Neural crest cell (in vitro differentiated cells): ENCODE measurements at regions not wholly inside any gene's neighbourhood (a gene's known extent, or its start where the extent isn't known, plus 50 kb on each side); places are given as distances from the start of the nearest gene placed in this dataset.

Experiments used
- DNase-seq: peaks from one replicate; pipeline ENCODE4 v3.0.0; 2021; ENCODE audit warnings: low read depth, mixed read lengths, low spot score
- H3K27ac Mint-ChIP-seq: one replicate; pipeline ENCODE4 v1.8.0; 2021; ENCODE audit warnings: mild to moderate bottlenecking, mixed read lengths; ENCODE audit not compliant: unreplicated experiment
- H3K27me3 Mint-ChIP-seq: 2 replicates; pipeline ENCODE4 v1.8.0; 2021; ENCODE audit warnings: low read depth, mild to moderate bottlenecking, mixed read lengths
- H3K36me3 Mint-ChIP-seq: 2 replicates; pipeline ENCODE4 v1.8.0; 2021; ENCODE audit warnings: low read depth, mild to moderate bottlenecking, mixed read lengths
- H3K4me1 Mint-ChIP-seq: 2 replicates; pipeline ENCODE4 v1.8.0; 2021; ENCODE audit warnings: mixed read lengths
- H3K4me3 Mint-ChIP-seq: one replicate; pipeline ENCODE4 v1.8.0; 2021; ENCODE audit warnings: mild to moderate bottlenecking, mixed read lengths
- H3K9me3 Mint-ChIP-seq: 2 replicates; pipeline ENCODE4 v1.8.0; 2021; ENCODE audit warnings: mixed read lengths
- TF ChIP-seq, protein P1 (sequence below): fragments of 200-600 bp; sonication (generic); conservative IDR thresholded peaks from 2 replicates; pipeline ENCODE4 v1.5.0; 2021; ENCODE audit warnings: antibody characterized with exemption, mild to moderate bottlenecking

- no peaks in the 10 kb centered on the region for H3K4me1 Mint-ChIP-seq
- H3K27ac Mint-ChIP-seq, result no peak overlapping the region
- H3K4me3 Mint-ChIP-seq, result no peak overlapping the region
- TF ChIP-seq, protein P1, sequence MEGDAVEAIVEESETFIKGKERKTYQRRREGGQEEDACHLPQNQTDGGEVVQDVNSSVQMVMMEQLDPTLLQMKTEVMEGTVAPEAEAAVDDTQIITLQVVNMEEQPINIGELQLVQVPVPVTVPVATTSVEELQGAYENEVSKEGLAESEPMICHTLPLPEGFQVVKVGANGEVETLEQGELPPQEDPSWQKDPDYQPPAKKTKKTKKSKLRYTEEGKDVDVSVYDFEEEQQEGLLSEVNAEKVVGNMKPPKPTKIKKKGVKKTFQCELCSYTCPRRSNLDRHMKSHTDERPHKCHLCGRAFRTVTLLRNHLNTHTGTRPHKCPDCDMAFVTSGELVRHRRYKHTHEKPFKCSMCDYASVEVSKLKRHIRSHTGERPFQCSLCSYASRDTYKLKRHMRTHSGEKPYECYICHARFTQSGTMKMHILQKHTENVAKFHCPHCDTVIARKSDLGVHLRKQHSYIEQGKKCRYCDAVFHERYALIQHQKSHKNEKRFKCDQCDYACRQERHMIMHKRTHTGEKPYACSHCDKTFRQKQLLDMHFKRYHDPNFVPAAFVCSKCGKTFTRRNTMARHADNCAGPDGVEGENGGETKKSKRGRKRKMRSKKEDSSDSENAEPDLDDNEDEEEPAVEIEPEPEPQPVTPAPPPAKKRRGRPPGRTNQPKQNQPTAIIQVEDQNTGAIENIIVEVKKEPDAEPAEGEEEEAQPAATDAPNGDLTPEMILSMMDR, result no peak
- H3K27me3 Mint-ChIP-seq, result no peaks in the 10 kb centered on the region
- H3K36me3 Mint-ChIP-seq, result no peaks in the 10 kb centered on the region
- peaks cover 23% of the 10 kb centered on the region for H3K9me3 Mint-ChIP-seq
- DNase-seq, result no peak
Observed at GRCh38 chr1:238900334-238900865, 486.0 kb upstream of the CHRM3 start.

DNA sequence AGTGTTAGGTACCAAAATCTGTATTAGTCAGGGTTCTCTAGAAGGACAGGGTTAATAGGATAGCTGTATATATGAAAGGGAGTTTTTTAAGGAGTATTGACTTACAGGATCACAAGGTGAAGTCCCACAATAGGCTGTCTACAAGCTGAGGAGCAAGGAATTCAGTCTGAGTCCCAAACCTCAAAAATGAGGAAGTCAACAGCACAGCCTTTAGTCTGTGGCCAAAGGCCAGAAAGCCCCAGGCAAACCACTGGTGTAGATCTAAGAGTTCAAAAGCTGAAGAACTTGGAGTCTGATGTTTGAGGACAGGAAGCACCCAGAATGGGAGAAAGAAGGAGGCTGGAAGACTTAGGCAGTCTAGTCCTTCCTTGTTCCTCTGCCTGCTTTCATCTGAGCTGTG lies 487.5 kb upstream of the CHRM3 start:
- DNase-seq, result no peak
- H3K9me3 Mint-ChIP-seq, result peaks cover 18% of the 10 kb centered on the region
- H3K27me3 Mint-ChIP-seq, result no peaks in the 10 kb centered on the region
- no peaks in the 10 kb centered on the region for H3K36me3 Mint-ChIP-seq
- no peaks in the 10 kb centered on the region for H3K4me1 Mint-ChIP-seq
- TF ChIP-seq, protein P1, result no peak
- no peak overlapping the region for H3K27ac Mint-ChIP-seq
- no peak overlapping the region for H3K4me3 Mint-ChIP-seq

GRCh38 chr1:238895911-238896310 lies 490.5 kb upstream of the CHRM3 start:
- Mint-ChIP-seq H3K9me3 (peaks cover 6% of the 10 kb centered on the region), H3K4me1 (no peaks in the 10 kb centered on the region)
- TF ChIP-seq, protein P1, result no peak

GRCh38 chr1:238892612-238893011 lies 493.8 kb upstream of the CHRM3 start:
- DNase-seq, result no peak
- Mint-ChIP-seq H3K27me3 (no peaks in the 10 kb centered on the region), H3K36me3 (no peaks in the 10 kb centered on the region), H3K27ac (no peak overlapping the region), H3K4me3 (no peak overlapping the region), H3K4me1 (no peaks in the 10 kb centered on the region), H3K9me3 (peaks cover 2% of the 10 kb centered on the region)
- TF ChIP-seq, protein P1, result no peak

More at GRCh38 chr1:238895911-238896310, 490.5 kb upstream of the CHRM3 start:
- H3K27ac Mint-ChIP-seq, result no peak overlapping the region
- no peak overlapping the region for H3K4me3 Mint-ChIP-seq
- no peaks in the 10 kb centered on the region for H3K36me3 Mint-ChIP-seq
- DNase-seq, result no peak
- H3K27me3 Mint-ChIP-seq, result no peaks in the 10 kb centered on the region

GRCh38 chr1:238861342-238862066 lies 524.9 kb upstream of the CHRM3 start:
- DNase-seq, result no peak
- H3K27me3 Mint-ChIP-seq, result no peaks in the 10 kb centered on the region
- no peaks in the 10 kb centered on the region for H3K4me1 Mint-ChIP-seq
- no peak overlapping the region for H3K4me3 Mint-ChIP-seq
- H3K9me3 Mint-ChIP-seq, result no peaks in the 10 kb centered on the region
- H3K27ac Mint-ChIP-seq, result no peak overlapping the region
- no peaks in the 10 kb centered on the region for H3K36me3 Mint-ChIP-seq
- TF ChIP-seq, protein P1, result no peak
